Mesodermal cell (in vitro differentiated cells): ENCODE measurements at regions not wholly inside any gene's neighbourhood (a gene's known extent, or its start where the extent isn't known, plus 50 kb on each side); places are given as distances from the start of the nearest gene placed in this dataset.
"Not testable (repeated sequence)": the region's sequence is repeated elsewhere in the genome, so short reads cannot be mapped to it uniquely, and the experiment has no call there.

Experiments used
- H3K27ac ChIP-seq: 2 replicates; pipeline ENCODE4 v1.7.0; 2013; ENCODE audit warnings: mild to moderate bottlenecking, low read depth, low read length, moderate library complexity; ENCODE audit not compliant: severe bottlenecking
- H3K36me3 ChIP-seq: 2 replicates; pipeline ENCODE4 v1.7.1; 2013; ENCODE audit warnings: mild to moderate bottlenecking, low read length, moderate library complexity; ENCODE audit not compliant: control insufficient read depth, insufficient read depth
- H3K4me1 ChIP-seq: one replicate; pipeline ENCODE4 v1.7.1; 2013; ENCODE audit warnings: mild to moderate bottlenecking, low read length; ENCODE audit not compliant: insufficient read depth, control insufficient read depth, poor library complexity, severe bottlenecking
- H3K4me3 ChIP-seq: 2 replicates; pipeline ENCODE4 v1.7.0; 2013; ENCODE audit warnings: low read length, control low read depth, mild to moderate bottlenecking; ENCODE audit not compliant: insufficient read depth, poor library complexity, severe bottlenecking; ENCODE audit errors: extremely low read depth
- H3K9me3 ChIP-seq: 2 replicates; pipeline ENCODE4 v1.7.1; 2013; ENCODE audit warnings: mild to moderate bottlenecking, low read length, moderate library complexity; ENCODE audit not compliant: control insufficient read depth
- WGBS, 2 experiments: methylation state at CpG; one replicate each; pipeline ENCODE4 v1.1.5; 2013; ENCODE audit warnings: missing lambda C conversion rate in 2 of 2; ENCODE audit not compliant: insufficient coverage in 2 of 2; 5-methylcytosine and 5-hydroxymethylcytosine counted together

- no peaks in the 10 kb centered on the region for H3K36me3 ChIP-seq
- no peaks in the 10 kb centered on the region for H3K4me1 ChIP-seq
- no peaks in the 10 kb centered on the region for H3K9me3 ChIP-seq
- WGBS, 2 experiments: 88 to 90% methylated on average over 9 to 11 of the region's 14 CpGs
- H3K27ac ChIP-seq: no peak overlapping the region
- H3K4me3 ChIP-seq: no peak overlapping the region
These were observed 322.9 kb downstream of the ADGRD1 start for GRCh38 chr12:131276501-131277185.

GRCh38 chr12:131277186-131278091 lies 323.7 kb downstream of the ADGRD1 start:
- H3K36me3 ChIP-seq, H3K4me1 ChIP-seq, H3K27ac ChIP-seq, H3K9me3 ChIP-seq, H3K4me3 ChIP-seq: not testable (repeated sequence)
- WGBS, 2 experiments: 72 to 80% methylated on average over 7 to 8 of the region's 18 CpGs

DNA sequence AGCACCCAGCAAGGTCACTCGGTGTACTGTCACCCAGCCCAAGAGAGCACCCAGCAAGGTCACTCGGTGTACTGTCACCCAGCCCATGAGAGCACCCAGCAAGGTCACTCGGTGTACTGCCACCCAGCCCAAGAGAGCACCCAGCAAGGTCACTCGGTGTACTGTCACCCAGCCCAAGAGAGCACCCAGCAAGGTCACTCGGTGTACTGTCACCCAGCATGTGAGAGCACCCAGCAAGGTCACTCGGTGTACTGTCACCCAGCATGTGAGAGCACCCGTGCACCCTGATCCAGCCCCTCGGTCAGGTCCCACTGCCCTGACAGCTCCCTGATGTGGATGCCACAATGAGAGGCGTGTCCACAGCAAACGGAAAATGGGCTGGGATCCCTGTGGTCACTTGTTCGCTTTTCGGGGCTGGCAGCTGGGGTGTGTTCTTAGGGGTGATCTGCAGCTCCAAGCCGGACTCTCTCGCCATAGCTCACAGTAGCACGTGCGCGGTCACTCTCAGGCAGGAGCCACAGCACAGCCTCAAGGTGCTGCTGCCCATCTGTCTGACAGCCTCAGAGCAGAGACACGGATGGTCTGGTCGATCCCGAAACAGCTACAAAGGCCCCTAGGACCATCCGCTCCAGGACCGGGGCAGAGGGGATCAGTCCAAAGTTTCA lies 324.9 kb downstream of the ADGRD1 start:
- H3K27ac ChIP-seq: not testable (repeated sequence)
- WGBS, 2 experiments: 89 to 97% methylated on average over 8 to 14 of the region's 22 CpGs

DNA sequence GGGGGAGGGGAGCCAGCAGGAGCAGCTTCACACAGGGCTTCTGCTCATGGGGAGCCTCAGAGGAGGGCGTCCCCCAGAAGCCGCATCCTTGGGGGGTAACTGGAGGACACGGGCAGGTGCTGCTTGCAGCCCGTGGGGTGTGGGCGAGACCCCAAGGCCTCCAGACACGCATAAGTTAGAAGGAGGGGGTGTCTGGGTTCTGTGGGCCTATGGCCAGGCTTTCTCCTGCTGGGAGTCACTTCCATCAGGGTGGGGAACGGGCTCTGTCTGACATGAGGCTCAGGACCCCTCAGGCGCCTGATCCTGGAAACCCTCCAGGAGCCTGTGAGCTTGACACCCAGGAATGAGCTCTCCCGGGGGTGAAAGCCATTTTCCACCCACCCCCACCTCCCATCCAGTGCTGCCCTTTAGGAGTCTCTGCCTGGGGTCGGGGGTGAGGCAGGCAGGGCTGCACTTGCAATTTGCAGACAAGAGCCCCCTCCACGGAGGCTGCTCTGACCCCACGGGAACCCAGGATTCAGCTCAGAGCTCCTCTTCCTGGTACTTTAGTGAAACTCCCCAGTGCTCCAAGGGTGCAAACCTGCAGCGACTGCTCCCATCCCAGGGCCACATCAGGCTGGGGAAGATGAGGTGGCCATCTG lies 325.7 kb downstream of the ADGRD1 start:
- H3K36me3 ChIP-seq: no peaks in the 10 kb centered on the region
- no peak overlapping the region for H3K4me3 ChIP-seq
- H3K27ac ChIP-seq: no peak overlapping the region
- H3K9me3 ChIP-seq: no peaks in the 10 kb centered on the region
- H3K4me1 ChIP-seq: no peaks in the 10 kb centered on the region
- WGBS, 2 experiments: 80 to 90% methylated on average over 9 to 11 of the region's 13 CpGs

More for the DNA sequence above, 324.9 kb downstream of the ADGRD1 start:
- not testable (repeated sequence) for H3K4me3 ChIP-seq, H3K9me3 ChIP-seq, H3K36me3 ChIP-seq, H3K4me1 ChIP-seq

GRCh38 chr12:131280426-131280825 lies 326.7 kb downstream of the ADGRD1 start:
- no peaks in the 10 kb centered on the region for H3K4me1 ChIP-seq
- H3K9me3 ChIP-seq: no peaks in the 10 kb centered on the region
- WGBS, 2 experiments: 88 to 89% methylated on average over 8 to 9 of the region's 9 CpGs
- H3K27ac ChIP-seq: no peak overlapping the region
- no peaks in the 10 kb centered on the region for H3K36me3 ChIP-seq
- no peak overlapping the region for H3K4me3 ChIP-seq

DNA sequence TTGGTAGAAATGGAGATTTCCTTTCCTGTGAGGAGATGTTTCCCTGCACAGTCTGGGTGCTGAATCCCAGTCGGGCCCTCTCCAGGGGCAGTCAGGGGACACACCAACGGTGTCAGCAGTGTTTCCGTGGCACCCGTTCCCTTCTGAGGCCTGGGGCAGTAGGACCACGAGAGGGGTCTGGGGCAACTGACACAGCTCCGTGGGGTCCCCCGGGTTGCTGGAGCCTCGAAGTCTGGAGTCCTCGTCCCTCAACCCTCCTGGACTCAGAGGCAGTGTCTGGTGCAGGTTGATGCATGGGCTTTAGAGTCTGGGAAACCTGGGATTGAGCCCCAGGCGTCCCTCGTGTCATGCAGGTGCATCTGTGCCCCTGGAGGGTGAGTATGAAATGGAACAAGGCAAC lies 327.3 kb downstream of the ADGRD1 start:
- Histone ChIP-seq H3K36me3 (no peaks in the 10 kb centered on the region), H3K4me1 (no peaks in the 10 kb centered on the region), H3K9me3 (no peaks in the 10 kb centered on the region), H3K27ac (no peak overlapping the region), H3K4me3 (no peak overlapping the region)
- 83 to 87% methylated on average over 11 of the region's 11 CpGs for WGBS, 2 experiments

- Histone ChIP-seq H3K4me3 (no peak overlapping the region), H3K4me1 (no peaks in the 10 kb centered on the region), H3K36me3 (no peaks in the 10 kb centered on the region), H3K27ac (no peak overlapping the region), H3K9me3 (no peaks in the 10 kb centered on the region)
- WGBS, 2 experiments: 92 to 93% methylated on average over 29 to 32 of the region's 33 CpGs
These were observed 328.8 kb downstream of the ADGRD1 start for GRCh38 chr12:131282292-131283080.

- no peaks in the 10 kb centered on the region for H3K36me3 ChIP-seq
- no peaks in the 10 kb centered on the region for H3K9me3 ChIP-seq
- no peak overlapping the region for H3K27ac ChIP-seq
- no peak overlapping the region for H3K4me3 ChIP-seq
- WGBS, 2 experiments: 75 to 89% methylated on average over 6 to 7 of the region's 11 CpGs
- no peaks in the 10 kb centered on the region for H3K4me1 ChIP-seq
These were observed 329.6 kb downstream of the ADGRD1 start for GRCh38 chr12:131283191-131283861.

GRCh38 chr12:131283862-131284825 lies 330.4 kb downstream of the ADGRD1 start:
- 82 to 94% methylated on average over 8 to 12 of the region's 32 CpGs for WGBS, 2 experiments
- H3K27ac ChIP-seq: not testable (repeated sequence)

More at GRCh38 chr12:131283862-131284825, 330.4 kb downstream of the ADGRD1 start:
- not testable (repeated sequence) for H3K36me3 ChIP-seq, H3K4me3 ChIP-seq, H3K9me3 ChIP-seq, H3K4me1 ChIP-seq
